OCI-LY3 (cell line): ENCODE measurements at regions not wholly inside any gene's neighbourhood (a gene's known extent, or its start where the extent isn't known, plus 50 kb on each side); places are given as distances from the start of the nearest gene placed in this dataset.
"Not testable (repeated sequence)": the region's sequence is repeated elsewhere in the genome, so short reads cannot be mapped to it uniquely, and the experiment has no call there.

ENCODE experiments used
- H2AFZ ChIP-seq: fragments of 200-600, 300-600 bp; shearing (Covaris generic); 2 replicates; pipeline ENCODE4 v1.6.0; 2014; ENCODE audit warnings: antibody characterized with exemption, low read depth, low read length
- H3K27ac ChIP-seq: fragments of 200-600, 300-600 bp; sonication (generic); 2 replicates; pipeline ENCODE4 v1.5.1; 2014; ENCODE audit warnings: mild to moderate bottlenecking, low read length, moderate library complexity, mixed read lengths
- H3K27me3 ChIP-seq: fragments of 200-600, 300-600 bp; sonication (generic); 2 replicates; pipeline ENCODE4 v1.6.1; 2014; ENCODE audit warnings: low read depth, low read length, mixed read lengths
- H3K36me3 ChIP-seq: fragments of 200-600, 300-600 bp; sonication (generic); replicated peaks from 2 replicates; pipeline ENCODE3; 2014; ENCODE audit warnings: low read depth, low read length, mixed read lengths
- H3K4me1 ChIP-seq: fragments of 300-600, 200-600 bp; sonication (generic); 2 replicates; pipeline ENCODE4 v1.6.1; 2014; ENCODE audit warnings: low read length, mixed read lengths
- H3K4me2 ChIP-seq: fragments of 200-600, 300-600 bp; sonication (generic); 2 replicates; pipeline ENCODE4 v1.6.1; 2014; ENCODE audit warnings: low read length, mixed read lengths
- H3K4me3 ChIP-seq: fragments of 300-600, 200-600 bp; sonication (generic); 2 replicates; pipeline ENCODE4 v1.5.1; 2014; ENCODE audit warnings: antibody characterized with exemption, mild to moderate bottlenecking, low read length, moderate library complexity
- H3K79me2 ChIP-seq: fragments of 300-600, 200-600 bp; shearing (Covaris generic); 2 replicates; pipeline ENCODE4 v1.6.1; 2014; ENCODE audit warnings: mild to moderate bottlenecking, low read length, mixed read lengths
- H3K9ac ChIP-seq: fragments of 300-600, 200-600 bp; shearing (Covaris generic); 2 replicates; pipeline ENCODE4 v1.6.0; 2014; ENCODE audit warnings: mild to moderate bottlenecking, low read length, moderate library complexity
- H3K9me3 ChIP-seq: fragments of 200-600, 300-600 bp; shearing (Covaris generic); 2 replicates; pipeline ENCODE4 v1.6.1; 2014; ENCODE audit warnings: low read length, mixed read lengths; ENCODE audit not compliant: insufficient read depth
- H4K20me1 ChIP-seq: fragments of 200-600, 300-600 bp; sonication (generic); 2 replicates; pipeline ENCODE4 v1.6.1; 2016; ENCODE audit warnings: low read length, mixed read lengths; ENCODE audit not compliant: insufficient read depth
- EZH2phosphoT487 ChIP-seq: fragments of 200-600 bp; shearing (Covaris generic); IDR thresholded peaks from 2 replicates; pipeline ENCODE4 v1.6.1; 2018; ENCODE audit warnings: antibody characterized with exemption, mixed run types, low read depth
- TF ChIP-seq, protein P1 (sequence below): fragments of 200-600, 300-600 bp; sonication (generic); IDR thresholded peaks from 2 replicates; pipeline ENCODE4 v1.5.1; 2014; ENCODE audit warnings: antibody characterized with exemption, low read length, low read depth

DNA sequence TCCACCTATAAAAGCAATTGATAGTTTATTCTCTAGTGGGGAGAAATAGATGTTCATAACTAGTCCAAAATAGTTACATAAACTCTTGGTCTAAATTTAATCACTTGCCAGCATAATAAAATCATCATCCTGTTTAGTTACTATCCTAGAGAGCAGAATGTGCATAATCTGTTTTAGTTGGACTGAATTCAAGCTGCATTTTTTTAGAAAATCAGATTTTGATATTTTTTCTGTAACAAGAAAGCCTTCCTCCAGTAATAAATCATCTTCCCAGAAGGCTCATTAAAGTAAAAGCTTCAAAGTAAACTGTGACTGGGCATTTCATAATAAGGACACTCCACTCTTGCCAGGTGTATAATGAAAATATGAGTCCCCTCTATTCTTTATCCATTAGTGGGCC, 453.1 kb downstream of the TRAM1L1 start:
- H2AFZ ChIP-seq: no peak overlapping the region
- TF ChIP-seq, protein P1, sequence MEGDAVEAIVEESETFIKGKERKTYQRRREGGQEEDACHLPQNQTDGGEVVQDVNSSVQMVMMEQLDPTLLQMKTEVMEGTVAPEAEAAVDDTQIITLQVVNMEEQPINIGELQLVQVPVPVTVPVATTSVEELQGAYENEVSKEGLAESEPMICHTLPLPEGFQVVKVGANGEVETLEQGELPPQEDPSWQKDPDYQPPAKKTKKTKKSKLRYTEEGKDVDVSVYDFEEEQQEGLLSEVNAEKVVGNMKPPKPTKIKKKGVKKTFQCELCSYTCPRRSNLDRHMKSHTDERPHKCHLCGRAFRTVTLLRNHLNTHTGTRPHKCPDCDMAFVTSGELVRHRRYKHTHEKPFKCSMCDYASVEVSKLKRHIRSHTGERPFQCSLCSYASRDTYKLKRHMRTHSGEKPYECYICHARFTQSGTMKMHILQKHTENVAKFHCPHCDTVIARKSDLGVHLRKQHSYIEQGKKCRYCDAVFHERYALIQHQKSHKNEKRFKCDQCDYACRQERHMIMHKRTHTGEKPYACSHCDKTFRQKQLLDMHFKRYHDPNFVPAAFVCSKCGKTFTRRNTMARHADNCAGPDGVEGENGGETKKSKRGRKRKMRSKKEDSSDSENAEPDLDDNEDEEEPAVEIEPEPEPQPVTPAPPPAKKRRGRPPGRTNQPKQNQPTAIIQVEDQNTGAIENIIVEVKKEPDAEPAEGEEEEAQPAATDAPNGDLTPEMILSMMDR: no peak
- no peak for TF ChIP-seq EZH2phosphoT487
- no peak overlapping the region for H3K9ac ChIP-seq
- H4K20me1 ChIP-seq: no peaks in the 10 kb centered on the region
- no peaks in the 10 kb centered on the region for H3K36me3 ChIP-seq
- H3K4me2 ChIP-seq: no peak overlapping the region
- H3K9me3 ChIP-seq: no peaks in the 10 kb centered on the region
- H3K4me1 ChIP-seq: peaks cover 10% of the 10 kb centered on the region
- H3K79me2 ChIP-seq: no peaks in the 10 kb centered on the region
- H3K27ac ChIP-seq: no peak overlapping the region
- H3K4me3 ChIP-seq: no peak overlapping the region
- H3K27me3 ChIP-seq: no peaks in the 10 kb centered on the region

DNA sequence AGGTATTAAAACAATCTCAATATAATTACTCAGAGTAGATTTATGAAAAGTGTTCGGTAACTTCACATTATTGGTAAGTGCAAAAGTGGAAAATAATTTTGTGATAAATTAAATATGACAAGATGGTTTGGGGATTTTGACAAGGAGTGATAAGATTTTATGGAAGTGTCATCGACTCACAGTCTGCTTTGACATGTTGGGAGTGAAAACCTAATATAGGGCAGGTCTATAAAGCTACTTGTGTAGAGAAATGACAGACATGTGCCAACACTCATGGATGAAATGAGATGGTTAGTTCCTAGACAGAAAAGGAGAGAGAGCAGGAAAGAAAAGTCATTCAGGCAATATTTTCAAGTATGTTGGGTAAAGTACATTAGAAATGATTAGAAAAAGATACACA, 456.8 kb downstream of the TRAM1L1 start:
- Histone ChIP-seq H3K9ac (no peak overlapping the region), H3K4me1 (no peaks in the 10 kb centered on the region), H3K79me2 (no peaks in the 10 kb centered on the region), H3K9me3 (no peaks in the 10 kb centered on the region), H3K4me3 (no peak overlapping the region), H3K36me3 (no peaks in the 10 kb centered on the region), H4K20me1 (no peaks in the 10 kb centered on the region), H3K4me2 (no peak overlapping the region), H3K27me3 (no peaks in the 10 kb centered on the region), H2AFZ (no peak overlapping the region), H3K27ac (no peak overlapping the region)
- TF ChIP-seq EZH2phosphoT487: no peak
- TF ChIP-seq, protein P1: no peak

DNA sequence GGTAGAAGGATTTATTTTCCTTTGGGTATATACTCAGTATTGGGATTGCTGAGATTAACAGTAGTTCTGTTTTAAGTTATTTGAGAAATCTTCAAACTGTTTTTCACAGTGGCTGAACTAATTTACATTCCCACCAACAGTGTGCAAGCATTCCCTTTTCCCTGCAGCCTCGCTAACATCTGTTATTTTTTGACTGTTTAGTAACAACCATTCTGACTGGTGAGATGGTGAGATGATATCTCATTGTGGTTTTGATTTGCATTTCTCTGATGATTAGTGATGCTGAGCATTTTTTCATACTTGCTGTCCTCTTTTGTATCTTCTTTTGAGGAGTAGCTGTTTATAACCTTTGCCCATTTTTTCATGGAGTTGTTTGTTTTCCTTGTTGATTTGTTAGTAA, 457.8 kb downstream of the TRAM1L1 start:
- Histone ChIP-seq H3K27ac (no peak overlapping the region), H3K79me2 (no peaks in the 10 kb centered on the region), H4K20me1 (no peaks in the 10 kb centered on the region), H3K27me3 (no peaks in the 10 kb centered on the region), H3K4me2 (no peak overlapping the region), H3K4me3 (no peak overlapping the region), H2AFZ (no peak overlapping the region), H3K9ac (no peak overlapping the region), H3K9me3 (no peaks in the 10 kb centered on the region), H3K36me3 (no peaks in the 10 kb centered on the region), H3K4me1 (no peaks in the 10 kb centered on the region)
- no peak for TF ChIP-seq EZH2phosphoT487
- TF ChIP-seq, protein P1: no peak

DNA sequence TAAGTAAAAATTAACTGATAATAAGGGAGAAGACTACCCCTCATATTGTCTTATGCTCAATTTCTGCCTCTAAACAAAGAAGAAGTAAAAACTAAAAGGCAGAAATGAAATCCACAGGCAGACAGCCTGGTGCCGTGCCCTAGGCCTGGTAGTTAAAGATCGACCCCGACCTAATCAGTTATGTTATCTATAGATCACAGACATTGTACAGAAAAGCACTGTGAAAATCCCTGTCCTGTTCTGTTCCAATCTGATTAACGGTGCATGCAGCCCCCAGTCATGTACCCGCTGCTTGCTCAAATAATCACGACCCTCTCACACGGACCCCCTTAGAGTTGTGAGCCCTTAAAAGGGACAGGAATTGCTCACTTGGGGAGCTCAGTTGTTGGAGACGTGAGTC, 465.9 kb downstream of the TRAM1L1 start:
- H3K36me3 ChIP-seq, H3K4me3 ChIP-seq, H3K9me3 ChIP-seq, H3K27me3 ChIP-seq, H3K79me2 ChIP-seq, H4K20me1 ChIP-seq, H3K27ac ChIP-seq, H3K9ac ChIP-seq, H2AFZ ChIP-seq, H3K4me2 ChIP-seq, H3K4me1 ChIP-seq: not testable (repeated sequence)

DNA sequence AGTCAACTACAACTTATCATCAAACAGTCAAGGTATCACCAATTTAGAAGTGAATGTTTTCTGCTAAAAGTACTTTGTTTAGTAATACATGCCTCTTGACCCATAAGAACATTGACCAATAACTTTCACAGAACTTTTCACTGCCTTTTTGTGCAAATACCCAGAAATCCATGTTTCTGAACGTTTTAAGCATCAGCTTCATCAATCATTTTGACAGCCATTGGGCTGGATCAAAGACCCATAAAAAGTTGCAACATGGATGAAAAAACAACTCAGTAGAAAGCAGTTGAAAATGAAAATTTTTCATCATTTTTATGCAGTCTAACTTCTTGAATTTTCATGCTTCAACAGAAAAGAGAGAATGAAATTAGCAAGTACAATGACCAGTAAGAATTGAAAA, 466.7 kb downstream of the TRAM1L1 start:
- Histone ChIP-seq H3K9ac (no peak overlapping the region), H4K20me1 (no peaks in the 10 kb centered on the region), H3K4me1 (no peaks in the 10 kb centered on the region), H2AFZ (no peak overlapping the region), H3K79me2 (no peaks in the 10 kb centered on the region), H3K9me3 (no peaks in the 10 kb centered on the region), H3K27me3 (no peaks in the 10 kb centered on the region), H3K4me2 (no peak overlapping the region), H3K27ac (no peak overlapping the region), H3K4me3 (no peak overlapping the region), H3K36me3 (no peaks in the 10 kb centered on the region)
- TF ChIP-seq, protein P1: no peak
- no peak for TF ChIP-seq EZH2phosphoT487
